Mesenchymal stem cell (in vitro differentiated cells and primary cell): ENCODE measurements at regions not wholly inside any gene's neighbourhood (a gene's known extent, or its start where the extent isn't known, plus 50 kb on each side); places are given as distances from the start of the nearest gene placed in this dataset.

ENCODE experiments used
- DNase-seq: peaks from one replicate; pipeline ENCODE4 v3.0.0-alpha.2; 2013
- H2AFZ ChIP-seq: one replicate; pipeline ENCODE4 v1.6.1; 2013; ENCODE audit warnings: low read depth, mild to moderate bottlenecking, control low read depth, inconsistent platforms, low read length, moderate library complexity
- H2AK5ac ChIP-seq: 2 replicates; pipeline ENCODE4 v1.6.1; 2013; ENCODE audit warnings: low read length, moderate library complexity, mild to moderate bottlenecking, inconsistent platforms; ENCODE audit not compliant: severe bottlenecking
- H2BK120ac ChIP-seq: one replicate; pipeline ENCODE4 v1.6.1; 2013; ENCODE audit warnings: low read depth, mild to moderate bottlenecking, inconsistent platforms, low read length, moderate library complexity
- H2BK12ac ChIP-seq, 2 experiments: one replicate each; pipeline ENCODE4 v1.6.1; 2013; ENCODE audit warnings: inconsistent platforms in 2 of 2, low read length in 2 of 2, mild to moderate bottlenecking in 2 of 2, moderate library complexity in 2 of 2, control low read depth in 1 of 2
- H2BK15ac ChIP-seq: one replicate; pipeline ENCODE4 v1.6.1; 2013; ENCODE audit warnings: mild to moderate bottlenecking, low read depth, inconsistent platforms; ENCODE audit not compliant: poor library complexity, severe bottlenecking
- H2BK5ac ChIP-seq: 2 replicates; pipeline ENCODE4 v1.6.1; 2013; ENCODE audit warnings: low read depth, mild to moderate bottlenecking, low read length, control low read depth, inconsistent platforms; ENCODE audit not compliant: poor library complexity, severe bottlenecking
- H3K14ac ChIP-seq, 2 experiments: one replicate each; pipeline ENCODE4 v1.6.1; 2013; ENCODE audit warnings: inconsistent platforms in 2 of 2, low read length in 2 of 2, control low read depth in 1 of 2, mild to moderate bottlenecking in 1 of 2, moderate library complexity in 1 of 2
- H3K18ac ChIP-seq, 2 experiments: one replicate each; pipeline ENCODE4 v1.6.1; 2013; ENCODE audit warnings: inconsistent platforms in 2 of 2, low read length in 2 of 2, control low read depth in 1 of 2, low read depth in 1 of 2, mild to moderate bottlenecking in 1 of 2
- H3K23ac ChIP-seq, 2 experiments: one replicate each; pipeline ENCODE4 v1.6.1; 2013; ENCODE audit warnings: inconsistent platforms in 2 of 2, low read length in 2 of 2, mild to moderate bottlenecking in 2 of 2, moderate library complexity in 2 of 2, control low read depth in 1 of 2
- H3K27ac ChIP-seq: 2 replicates; pipeline ENCODE4 v1.5.1; 2013; ENCODE audit warnings: mild to moderate bottlenecking, moderate library complexity, low read length, control low read depth, inconsistent platforms; ENCODE audit not compliant: poor library complexity, severe bottlenecking
- H3K27me3 ChIP-seq, 2 experiments: 2 replicates each; pipeline versions ENCODE4 v1.6.1 to v1.7.0; 2013; ENCODE audit warnings: low read length in 2 of 2, mild to moderate bottlenecking in 2 of 2, moderate library complexity in 2 of 2, control low read depth in 1 of 2, inconsistent platforms in 1 of 2; ENCODE audit not compliant: control insufficient read depth in 1 of 2, insufficient read depth in 1 of 2
- H3K36me3 ChIP-seq, 2 experiments: 2 replicates each; pipeline versions ENCODE4 v1.6.1 to v1.7.0; 2013; ENCODE audit warnings: low read length in 2 of 2, control low read depth in 1 of 2, inconsistent platforms in 1 of 2, low read depth in 1 of 2, mild to moderate bottlenecking in 1 of 2; ENCODE audit not compliant: insufficient read depth in 2 of 2, control insufficient read depth in 1 of 2
- H3K4ac ChIP-seq, 2 experiments: one replicate each; pipeline ENCODE4 v1.6.1; 2013; ENCODE audit warnings: inconsistent platforms in 2 of 2, low read length in 2 of 2, mild to moderate bottlenecking in 2 of 2, moderate library complexity in 2 of 2, control low read depth in 1 of 2, low read depth in 1 of 2
- H3K4me1 ChIP-seq: 2 replicates; pipeline ENCODE4 v1.6.1; 2013; ENCODE audit warnings: low read depth, low read length, control low read depth; ENCODE audit not compliant: control insufficient read depth, insufficient read depth
- H3K4me2 ChIP-seq: 2 replicates; pipeline ENCODE4 v1.6.1; 2013; ENCODE audit warnings: low read length, mild to moderate bottlenecking, inconsistent platforms; ENCODE audit not compliant: poor library complexity, severe bottlenecking
- H3K4me3 ChIP-seq, 2 experiments: 2 replicates each; pipeline versions ENCODE4 v1.5.1 to v1.7.0; 2013; ENCODE audit warnings: low read length in 2 of 2, mild to moderate bottlenecking in 2 of 2, control low read depth in 1 of 2, low read depth in 1 of 2; ENCODE audit not compliant: insufficient read depth in 1 of 2
- H3K79me1 ChIP-seq: replicated peaks from 2 replicates; pipeline ENCODE4 v1.6.1; 2013; ENCODE audit warnings: mild to moderate bottlenecking, control low read depth, low read length, inconsistent platforms; ENCODE audit not compliant: poor library complexity, severe bottlenecking
- H3K9ac ChIP-seq: 2 replicates; pipeline ENCODE4 v1.7.0; 2013; ENCODE audit warnings: mild to moderate bottlenecking, low read length, moderate library complexity
- H3K9me3 ChIP-seq: 2 replicates; pipeline ENCODE4 v1.7.0; 2013; ENCODE audit warnings: mild to moderate bottlenecking, low read length; ENCODE audit not compliant: control insufficient read depth
- H4K8ac ChIP-seq: one replicate; pipeline ENCODE4 v1.6.1; 2013; ENCODE audit warnings: inconsistent platforms, mild to moderate bottlenecking, low read length, moderate library complexity
- H4K91ac ChIP-seq: one replicate; pipeline ENCODE4 v1.6.1; 2013; ENCODE audit warnings: mild to moderate bottlenecking, low read length, inconsistent platforms
- WGBS: methylation state at CpG from one replicate; pipeline ENCODE4 v1.1.7; 2013; ENCODE audit warnings: mixed read lengths; 5-methylcytosine and 5-hydroxymethylcytosine counted together

DNA sequence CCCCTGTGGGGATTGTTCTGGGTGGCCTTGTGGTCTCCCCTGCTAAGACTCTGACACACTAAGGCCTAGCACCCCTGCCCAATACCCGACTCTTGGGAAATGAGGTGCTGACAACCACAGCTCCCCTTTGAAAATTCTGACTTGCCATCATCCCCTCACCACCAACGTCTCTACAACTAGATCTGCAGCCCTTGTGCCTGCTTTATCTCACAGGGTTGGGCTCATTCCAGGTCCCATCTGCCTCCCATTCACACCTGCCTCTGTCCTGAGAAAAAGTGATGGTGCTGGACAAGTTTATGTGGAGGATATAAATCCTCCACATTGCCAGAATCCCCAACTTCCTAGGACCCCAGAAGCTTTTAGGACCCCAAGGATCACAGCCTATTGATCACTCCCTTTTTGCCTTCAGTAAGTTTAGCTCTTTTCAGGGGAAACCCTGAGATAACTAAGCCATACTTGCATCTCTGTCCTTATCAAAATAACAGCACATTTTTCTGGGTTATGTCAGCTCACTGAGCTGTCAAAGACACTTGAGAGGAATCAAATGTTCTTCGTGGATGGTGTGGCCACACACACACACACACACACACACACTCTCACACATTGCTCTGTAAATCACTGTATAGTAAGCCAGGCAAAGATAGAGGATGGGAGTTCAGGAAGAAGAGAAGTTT is 136.8 kb upstream of the CES5A start:
- H3K9me3 ChIP-seq: no peaks in the 10 kb centered on the region
- no peak overlapping the region for H4K91ac ChIP-seq
- H3K4me1 ChIP-seq: no peaks in the 10 kb centered on the region
- no peak overlapping the region for H2BK15ac ChIP-seq
- H3K14ac ChIP-seq: no peak overlapping the region
- no peak overlapping the region for H2AFZ ChIP-seq
- no peak overlapping the region for H2AK5ac ChIP-seq
- no peak overlapping the region for H3K27ac ChIP-seq
- H3K27me3 ChIP-seq: no peaks in the 10 kb centered on the region
- H3K79me1 ChIP-seq: no peaks in the 10 kb centered on the region
- WGBS: 56% methylated on average over 1 of the region's 3 CpGs
- H3K18ac ChIP-seq: no peak overlapping the region
- DNase-seq: no peak
- H2BK120ac ChIP-seq: no peak overlapping the region
- H2BK12ac ChIP-seq: no peak overlapping the region
- no peak overlapping the region for H3K4ac ChIP-seq
- no peak overlapping the region for H3K4me2 ChIP-seq
- H3K36me3 ChIP-seq: no peaks in the 10 kb centered on the region
- H2BK5ac ChIP-seq: no peak overlapping the region
- H3K9ac ChIP-seq: no peak overlapping the region
- H4K8ac ChIP-seq: no peak overlapping the region
- no peak overlapping the region for H3K23ac ChIP-seq
- H3K4me3 ChIP-seq: no peak overlapping the region

DNA sequence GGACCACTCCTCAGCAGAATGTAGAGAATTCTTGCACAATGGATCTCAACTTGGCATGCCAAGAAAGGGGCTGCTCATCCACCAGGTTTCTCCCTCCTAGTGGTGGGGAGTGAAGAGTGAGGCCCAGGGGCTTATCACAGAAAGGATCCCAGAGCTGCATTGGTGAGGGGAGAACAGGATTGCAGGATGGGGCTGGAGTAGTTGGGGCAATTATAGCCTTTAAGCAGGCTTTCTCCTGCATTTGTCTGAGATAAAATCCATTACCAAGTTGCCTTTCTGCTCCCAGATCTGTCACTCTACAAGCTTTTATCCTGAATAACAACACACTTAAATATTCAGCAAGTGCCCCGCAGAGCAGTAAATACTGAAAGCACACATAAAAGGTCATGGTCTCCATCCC is 130.8 kb upstream of the CES5A start:
- H3K27me3 ChIP-seq: no peaks in the 10 kb centered on the region
- no peak overlapping the region for H2BK5ac ChIP-seq
- DNase-seq: no peak
- no peak overlapping the region for H3K14ac ChIP-seq
- H3K9me3 ChIP-seq: peaks cover 3% of the 10 kb centered on the region
- H3K9ac ChIP-seq: no peak overlapping the region
- H2AK5ac ChIP-seq: no peak overlapping the region
- H3K4me3 ChIP-seq: no peak overlapping the region
- no peak overlapping the region for H2BK12ac ChIP-seq
- H4K91ac ChIP-seq: no peak overlapping the region
- whole genome bisulfite sequencing: 78% methylated on average over 1 of the region's 1 CpG
- H2BK120ac ChIP-seq: no peak overlapping the region
- H2BK15ac ChIP-seq: no peak overlapping the region
- no peaks in the 10 kb centered on the region for H3K79me1 ChIP-seq
- H3K18ac ChIP-seq: no peak overlapping the region
- H3K4me2 ChIP-seq: no peak overlapping the region
- no peak overlapping the region for H3K27ac ChIP-seq
- no peak overlapping the region for H3K23ac ChIP-seq
- no peaks in the 10 kb centered on the region for H3K4me1 ChIP-seq
- no peak overlapping the region for H4K8ac ChIP-seq
- no peaks in the 10 kb centered on the region for H3K36me3 ChIP-seq
- H2AFZ ChIP-seq: no peak overlapping the region
- no peak overlapping the region for H3K4ac ChIP-seq

- Histone ChIP-seq H3K23ac (no peak overlapping the region), H3K4me1 (no peaks in the 10 kb centered on the region), H4K91ac (no peak overlapping the region), H3K36me3 (no peaks in the 10 kb centered on the region), H3K9ac (no peak overlapping the region), H3K4ac (no peak overlapping the region), H3K79me1 (no peaks in the 10 kb centered on the region), H3K4me2 (no peak overlapping the region), H2BK12ac (no peak overlapping the region), H4K8ac (no peak overlapping the region), H3K27me3 (no peaks in the 10 kb centered on the region), H2BK5ac (no peak overlapping the region), H2AK5ac (no peak overlapping the region), H2BK120ac (no peak overlapping the region), H3K4me3 (no peak overlapping the region), H3K9me3 (peaks cover 8% of the 10 kb centered on the region), H2AFZ (no peak overlapping the region), H3K14ac (no peak overlapping the region), H2BK15ac (no peak overlapping the region), H3K18ac (no peak overlapping the region), H3K27ac (no peak overlapping the region)
- DNase-seq: no peak
- WGBS: no CpG with 5 or more reads among the region's 1 CpG
These were observed 124.5 kb upstream of the CES5A start for GRCh38 chr16:55999683-56000082.

GRCh38 chr16:55993088-55993487 is 117.9 kb upstream of the CES5A start:
- no peak overlapping the region for H3K4me2 ChIP-seq
- no peak overlapping the region for H2BK15ac ChIP-seq
- H2AFZ ChIP-seq: no peak overlapping the region
- H2BK5ac ChIP-seq: no peak overlapping the region
- no peak overlapping the region for H4K8ac ChIP-seq
- no peaks in the 10 kb centered on the region for H3K9me3 ChIP-seq
- H3K18ac ChIP-seq: no peak overlapping the region
- H4K91ac ChIP-seq: no peak overlapping the region
- no peak overlapping the region for H3K9ac ChIP-seq
- no peaks in the 10 kb centered on the region for H3K36me3 ChIP-seq
- no peak overlapping the region for H3K27ac ChIP-seq
- no peaks in the 10 kb centered on the region for H3K27me3 ChIP-seq
- no peak overlapping the region for H3K4ac ChIP-seq
- no peak for DNase-seq
- H3K4me3 ChIP-seq: no peak overlapping the region
- no peak overlapping the region for H2BK12ac ChIP-seq
- no peaks in the 10 kb centered on the region for H3K4me1 ChIP-seq
- H2BK120ac ChIP-seq: no peak overlapping the region
- no peak overlapping the region for H2AK5ac ChIP-seq
- 67% methylated on average over 1 of the region's 3 CpGs for WGBS
- no peak overlapping the region for H3K14ac ChIP-seq
- H3K23ac ChIP-seq: no peak overlapping the region
- no peaks in the 10 kb centered on the region for H3K79me1 ChIP-seq
